ENCODE measurements at regions not wholly inside any gene's neighbourhood (a gene's known extent, or its start where the extent isn't known, plus 50 kb on each side); places are given as distances from the start of the nearest gene placed in this dataset.

- DNase-seq (no peak), ATAC-seq (no peak)
- Mint-ChIP-seq H3K4me1 (no peaks in the 10 kb centered on the region), H3K4me3 (no peak overlapping the region), H3K27me3 (no peaks in the 10 kb centered on the region), H3K27ac (no peak overlapping the region), H3K9me3 (peaks cover 19 to 34% of the 10 kb centered on the region in 2 donors)
Observed at GRCh38 chr2:38128653-38129052, 52.7 kb upstream of the CYP1B1 start.

GRCh38 chr2:38127277-38127676 lies 51.3 kb upstream of the CYP1B1 start:
- ATAC-seq (no peak), DNase-seq (no peak)
- Mint-ChIP-seq H3K27ac (no peak overlapping the region), H3K27me3 (no peaks in the 10 kb centered on the region), H3K4me1 (no peaks in the 10 kb centered on the region), H3K4me3 (no peak overlapping the region), H3K9me3 (peaks cover 19 to 34% of the 10 kb centered on the region in 2 donors)

- H3K4me1 Mint-ChIP-seq = no peaks in the 10 kb centered on the region
Observed at GRCh38 chr2:38125842-38126241, 49.9 kb upstream of the CYP1B1 start.

More at GRCh38 chr2:38125842-38126241, 49.9 kb upstream of the CYP1B1 start:
- H3K27ac Mint-ChIP-seq = no peak overlapping the region
- H3K27me3 Mint-ChIP-seq = no peaks in the 10 kb centered on the region
- no peak for DNase-seq
- no peak for ATAC-seq
- H3K4me3 Mint-ChIP-seq = no peak overlapping the region
- peaks cover 19 to 34% of the 10 kb centered on the region in 2 donors for H3K9me3 Mint-ChIP-seq
